ENCODE measurements at regions not wholly inside any gene's neighbourhood (a gene's known extent, or its start where the extent isn't known, plus 50 kb on each side); places are given as distances from the start of the nearest gene placed in this dataset.

GRCh38 chr6:20326422-20326728 lies 75.3 kb upstream of the E2F3 start:
- Histone ChIP-seq H3K9me3 (no peaks in the 10 kb centered on the region), H3K36me3 (no peaks in the 10 kb centered on the region), H3K4me3 (no peak overlapping the region), H3K27ac (no peak overlapping the region), H3K4me1 (no peaks in the 10 kb centered on the region), H3K27me3 (no peaks in the 10 kb centered on the region)
- no peak for DNase-seq
- WGBS, 2 donors, result 78 to 84% methylated on average over 1 of the region's 1 CpG
- TF ChIP-seq EP300 (IDR thresholded peaks at IDR 0.05), result no peak
- no peak for TF ChIP-seq POLR2A (IDR thresholded peaks at IDR 0.05)
- no peak for TF ChIP-seq POLR2AphosphoS5 (IDR thresholded peaks at IDR 0.05)
- TF ChIP-seq CTCF (IDR thresholded peaks at IDR 0.05), result no peak
- ATAC-seq (ENCODE audit: low FRiP score in 2 of 2), result no peak

- 94 to 96% methylated on average over 7 of the region's 7 CpGs for WGBS, 2 donors
Observed at GRCh38 chr6:20327141-20327540, 74.5 kb upstream of the E2F3 start.

GRCh38 chr6:20328266-20328923 lies 73.3 kb upstream of the E2F3 start:
- TF ChIP-seq CTCF (IDR thresholded peaks at IDR 0.05), result no peak
- TF ChIP-seq POLR2AphosphoS5 (IDR thresholded peaks at IDR 0.05), result no peak
- TF ChIP-seq EP300 (IDR thresholded peaks at IDR 0.05), result no peak
- TF ChIP-seq POLR2A (IDR thresholded peaks at IDR 0.05), result no peak
- DNase-seq (no peak), ATAC-seq (ENCODE audit: low FRiP score in 2 of 2) (no peak)
- Histone ChIP-seq H3K36me3 (no peaks in the 10 kb centered on the region), H3K4me3 (no peak overlapping the region), H3K27me3 (no peaks in the 10 kb centered on the region), H3K27ac (no peak overlapping the region), H3K4me1 (no peaks in the 10 kb centered on the region), H3K9me3 (no peaks in the 10 kb centered on the region)
- WGBS, 2 donors, result 85 to 86% methylated on average over 5 of the region's 5 CpGs

More at GRCh38 chr6:20327141-20327540, 74.5 kb upstream of the E2F3 start:
- TF ChIP-seq POLR2AphosphoS5 (IDR thresholded peaks at IDR 0.05) (no peak), EP300 (IDR thresholded peaks at IDR 0.05) (no peak), CTCF (IDR thresholded peaks at IDR 0.05) (no peak), POLR2A (IDR thresholded peaks at IDR 0.05) (no peak)
- H3K36me3 ChIP-seq, result no peaks in the 10 kb centered on the region
- no peak overlapping the region for H3K4me3 ChIP-seq
- no peak for ATAC-seq (ENCODE audit: low FRiP score in 2 of 2)
- no peak for DNase-seq
- no peak overlapping the region for H3K27ac ChIP-seq
- H3K4me1 ChIP-seq, result no peaks in the 10 kb centered on the region
- H3K27me3 ChIP-seq, result no peaks in the 10 kb centered on the region
- no peaks in the 10 kb centered on the region for H3K9me3 ChIP-seq

- Histone ChIP-seq H3K9me3 (no peaks in the 10 kb centered on the region), H3K4me1 (no peaks in the 10 kb centered on the region), H3K4me3 (no peak overlapping the region), H3K27me3 (no peaks in the 10 kb centered on the region), H3K36me3 (no peaks in the 10 kb centered on the region), H3K27ac (no peak overlapping the region)
- TF ChIP-seq POLR2A (IDR thresholded peaks at IDR 0.05) (no peak), CTCF (IDR thresholded peaks at IDR 0.05) (no peak), POLR2AphosphoS5 (IDR thresholded peaks at IDR 0.05) (no peak), EP300 (IDR thresholded peaks at IDR 0.05) (no peak)
- ATAC-seq (ENCODE audit: low FRiP score in 2 of 2), result no peak
- DNase-seq, result no peak
- 49 to 65% methylated on average over 3 of the region's 3 CpGs for WGBS, 2 donors
Observed at GRCh38 chr6:20328924-20329300, 72.8 kb upstream of the E2F3 start.

GRCh38 chr6:20331042-20331441 lies 70.6 kb upstream of the E2F3 start:
- no peak for DNase-seq
- H3K27ac ChIP-seq, result no peak overlapping the region
- WGBS, 2 donors, result 40 to 50% methylated on average over 3 of the region's 3 CpGs
- no peaks in the 10 kb centered on the region for H3K36me3 ChIP-seq
- ATAC-seq (ENCODE audit: low FRiP score in 2 of 2), result no peak
- no peaks in the 10 kb centered on the region for H3K27me3 ChIP-seq
- no peaks in the 10 kb centered on the region for H3K4me1 ChIP-seq
- TF ChIP-seq POLR2AphosphoS5 (IDR thresholded peaks at IDR 0.05) (no peak), POLR2A (IDR thresholded peaks at IDR 0.05) (no peak), EP300 (IDR thresholded peaks at IDR 0.05) (no peak), CTCF (IDR thresholded peaks at IDR 0.05) (no peak)
- H3K9me3 ChIP-seq, result no peaks in the 10 kb centered on the region
- no peak overlapping the region for H3K4me3 ChIP-seq
